Prostate gland (tissue), 2 donors: ENCODE measurements at regions not wholly inside any gene's neighbourhood (a gene's known extent, or its start where the extent isn't known, plus 50 kb on each side); places are given as distances from the start of the nearest gene placed in this dataset.

Experiments used
- DNase-seq: peaks from one replicate; pipeline ENCODE4 v3.0.0-alpha.2; 2019; ENCODE audit warnings: low spot score
- H3K27ac ChIP-seq, 2 donors: fragments of 200-600 bp; sonication (generic); 2 replicates each; pipeline ENCODE4 v1.5.1; 2017 to 2019
- H3K27me3 ChIP-seq: fragments of 200-600 bp; sonication (generic); replicated peaks from 2 replicates; pipeline ENCODE4 v1.5.1; 2019; ENCODE audit not compliant: insufficient read depth
- H3K36me3 ChIP-seq, 2 donors: fragments of 200-600 bp; sonication (generic); 1 replicate in 1 of 2; 2 replicates in 1 of 2; pipeline versions ENCODE4 v1.5.1 to v1.8.1; 2017 to 2019
- H3K4me1 ChIP-seq: fragments of 200-600 bp; sonication (generic); replicated peaks from 2 replicates; pipeline ENCODE4 v1.5.1; 2019
- H3K4me3 ChIP-seq, 2 donors: fragments of 200-600 bp; sonication (generic); 2 replicates each; pipeline ENCODE4 v1.5.1; 2017 to 2019
- H3K9me3 ChIP-seq: fragments of 200-600 bp; sonication (generic); 2 replicates; pipeline ENCODE4 v1.5.1; 2017
- CTCF ChIP-seq, 4 experiments: fragments of 200-600 bp in 2 of 4; fragments of 450-650 bp in 2 of 4; sonication (generic) in 2 of 4; IDR thresholded peaks; 1 replicate in 3 of 4; 2 replicates in 1 of 4; pipeline ENCODE4 v1.5.1; 2016 to 2019; ENCODE audit warnings: antibody characterized with exemption in 4 of 4, mild to moderate bottlenecking in 2 of 4, moderate library complexity in 2 of 4
- POLR2A ChIP-seq: fragments of 450-650 bp; IDR thresholded peaks from one replicate; pipeline ENCODE4 v1.6.1; 2016; ENCODE audit warnings: antibody characterized with exemption, mild to moderate bottlenecking
- POLR2AphosphoS5 ChIP-seq: sonication (generic); formaldehyde crosslinking; IDR thresholded peaks from one replicate; pipeline ENCODE4 v1.6.1; 2017; ENCODE audit warnings: antibody characterized with exemption
- WGBS: methylation state at CpG from one replicate; pipeline ENCODE4 v1.1.5; 2018; 5-methylcytosine and 5-hydroxymethylcytosine counted together
- intact Hi-C: fragments of 100-400 bp; cut with DNase I; formaldehyde crosslinking; loops from one replicate; pipeline ENCODE4 v1.14.2; 2022

GRCh38 chr12:114911196-114911595, 227.2 kb upstream of the TBX3 start:
- TF ChIP-seq POLR2AphosphoS5 (peak; percentile 66), CTCF (IDR thresholded peaks at IDR 0.05) (no peak)
- no peaks in the 10 kb centered on the region for H3K27me3 ChIP-seq
- no peaks in the 10 kb centered on the region for H3K9me3 ChIP-seq
- H3K4me3 ChIP-seq: no peak overlapping the region
- H3K36me3 ChIP-seq: no peaks in the 10 kb centered on the region
- no peak overlapping the region for H3K27ac ChIP-seq
- peaks cover 4% of the 10 kb centered on the region for H3K4me1 ChIP-seq
- intact Hi-C loops: loop anchor here (10.0 kb wide), 1 partner anchor 254 kb away; no protein-coding TSS in a partner anchor
- DNase-seq: no peak

- Histone ChIP-seq H3K4me3 (no peak overlapping the region), H3K9me3 (no peaks in the 10 kb centered on the region), H3K27ac (no peak overlapping the region), H3K4me1 (no peaks in the 10 kb centered on the region), H3K27me3 (no peaks in the 10 kb centered on the region), H3K36me3 (no peaks in the 10 kb centered on the region)
- intact Hi-C loops: no loop called here
- TF ChIP-seq CTCF (IDR thresholded peaks at IDR 0.05) (no peak), POLR2AphosphoS5 (no peak)
- DNase-seq: no peak
- WGBS: 96% methylated on average over 7 of the region's 7 CpGs
Measured at GRCh38 chr12:114904254-114905003, 220.5 kb upstream of the TBX3 start.

- Histone ChIP-seq H3K4me1 (no peaks in the 10 kb centered on the region), H3K27ac (no peak overlapping the region), H3K9me3 (no peaks in the 10 kb centered on the region), H3K4me3 (no peak overlapping the region), H3K36me3 (no peaks in the 10 kb centered on the region), H3K27me3 (no peaks in the 10 kb centered on the region)
- TF ChIP-seq POLR2AphosphoS5 (peak; percentile 5), CTCF (IDR thresholded peaks at IDR 0.05) (no peak)
- 64% methylated on average over 12 of the region's 12 CpGs for WGBS
- intact Hi-C loops: no loop called here
- no peak for DNase-seq
Measured at GRCh38 chr12:114903083-114903691, 219.2 kb upstream of the TBX3 start.

- H3K4me1 ChIP-seq: no peaks in the 10 kb centered on the region
- intact Hi-C loops: no loop called here
- no peaks in the 10 kb centered on the region for H3K9me3 ChIP-seq
- no peak for TF ChIP-seq CTCF (IDR thresholded peaks at IDR 0.05)
- TF ChIP-seq POLR2A: no peak
- no peak for TF ChIP-seq POLR2AphosphoS5
- no peak for DNase-seq
- no peaks in the 10 kb centered on the region for H3K27me3 ChIP-seq
- no peaks in the 10 kb centered on the region for H3K36me3 ChIP-seq
- no peak overlapping the region for H3K4me3 ChIP-seq
- H3K27ac ChIP-seq: no peak overlapping the region
- WGBS: 77% methylated on average over 5 of the region's 5 CpGs
Measured at GRCh38 chr12:114902665-114903064, 218.7 kb upstream of the TBX3 start.

GRCh38 chr12:114901316-114901715, 217.3 kb upstream of the TBX3 start:
- intact Hi-C loops: no loop called here
- no peaks in the 10 kb centered on the region for H3K36me3 ChIP-seq
- H3K27ac ChIP-seq: no peak overlapping the region

More at GRCh38 chr12:114901316-114901715, 217.3 kb upstream of the TBX3 start:
- no peak for DNase-seq
- Histone ChIP-seq H3K4me1 (no peaks in the 10 kb centered on the region), H3K4me3 (no peak overlapping the region), H3K27me3 (no peaks in the 10 kb centered on the region), H3K9me3 (no peaks in the 10 kb centered on the region)
- WGBS: 39% methylated on average over 4 of the region's 4 CpGs
- no peak for TF ChIP-seq POLR2A
- no peak for TF ChIP-seq CTCF (IDR thresholded peaks at IDR 0.05)
- TF ChIP-seq POLR2AphosphoS5: no peak
